ENCODE measurements at regions not wholly inside any gene's neighbourhood (a gene's known extent, or its start where the extent isn't known, plus 50 kb on each side); places are given as distances from the start of the nearest gene placed in this dataset.
"Not testable (repeated sequence)": the region's sequence is repeated elsewhere in the genome, so short reads cannot be mapped to it uniquely, and the experiment has no call there.

DNA sequence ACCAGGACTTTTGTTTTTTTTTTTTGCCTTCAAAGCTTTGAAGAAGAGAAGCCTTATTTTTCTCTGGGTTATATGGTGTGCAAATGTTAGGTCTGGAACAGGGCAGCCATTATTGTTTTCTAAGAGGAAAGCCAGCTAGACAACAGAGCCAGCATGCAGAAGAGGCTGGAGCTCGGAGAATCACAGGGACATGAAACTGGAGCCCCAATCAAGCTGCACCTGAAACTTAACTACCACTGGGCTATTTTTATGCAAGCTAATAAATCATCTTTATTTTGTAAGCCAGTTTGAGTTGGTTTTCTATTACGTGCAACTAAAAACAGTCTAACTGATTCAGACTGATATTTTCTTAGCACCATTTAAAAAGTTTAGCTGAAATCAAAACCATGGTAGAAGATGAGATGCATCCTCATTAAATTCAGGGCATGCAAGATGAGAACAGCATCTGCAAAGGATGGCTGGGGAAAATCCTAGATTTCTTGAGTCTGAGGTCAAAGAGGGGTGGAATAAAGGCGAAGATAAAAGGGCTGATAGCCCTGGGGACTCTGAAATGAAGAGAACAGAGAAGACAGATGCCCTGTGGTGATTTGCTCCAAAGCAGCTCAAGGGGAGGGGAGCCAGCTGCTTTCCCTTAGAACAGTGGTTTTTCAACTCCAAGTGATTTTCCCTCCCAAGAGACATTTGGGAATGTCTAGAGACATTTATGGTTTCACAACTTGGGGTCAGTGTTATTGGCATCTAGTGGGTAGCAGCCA, 177.1 kb upstream of the WSCD1 start:
- no peaks in the 10 kb centered on the region for H4K20me1 ChIP-seq (ENCODE audit: insufficient read depth, low read depth, low read length)
- DNase-seq: no peak
- H3K27ac ChIP-seq (ENCODE audit: low read length): no peak overlapping the region
- H3K36me3 ChIP-seq (ENCODE audit: insufficient read depth, low read length): no peaks in the 10 kb centered on the region
- no peaks in the 10 kb centered on the region; the same call in 1 of the 2 replicates for H3K27me3 ChIP-seq (ENCODE audit: low read length)
- H3K9me2 ChIP-seq (replicated peaks; ENCODE audit: insufficient read depth, low read length): no peaks in the 10 kb centered on the region
- no peaks in the 10 kb centered on the region for H3K79me2 ChIP-seq (ENCODE audit: low read length)
- H3K9me3 ChIP-seq (ENCODE audit: low read length): no peaks in the 10 kb centered on the region
- no peak overlapping the region for H3K4me3 ChIP-seq (ENCODE audit: low read length)
- H2AFZ ChIP-seq (ENCODE audit: low read length): no peak overlapping the region
- H3K4me1 ChIP-seq (ENCODE audit: low read length): no peaks in the 10 kb centered on the region
- no peak overlapping the region for H3K4me2 ChIP-seq (ENCODE audit: low read depth, low read length, poor library complexity, severe bottlenecking)
- no peak overlapping the region for H3K9ac ChIP-seq (ENCODE audit: low read length)

DNA sequence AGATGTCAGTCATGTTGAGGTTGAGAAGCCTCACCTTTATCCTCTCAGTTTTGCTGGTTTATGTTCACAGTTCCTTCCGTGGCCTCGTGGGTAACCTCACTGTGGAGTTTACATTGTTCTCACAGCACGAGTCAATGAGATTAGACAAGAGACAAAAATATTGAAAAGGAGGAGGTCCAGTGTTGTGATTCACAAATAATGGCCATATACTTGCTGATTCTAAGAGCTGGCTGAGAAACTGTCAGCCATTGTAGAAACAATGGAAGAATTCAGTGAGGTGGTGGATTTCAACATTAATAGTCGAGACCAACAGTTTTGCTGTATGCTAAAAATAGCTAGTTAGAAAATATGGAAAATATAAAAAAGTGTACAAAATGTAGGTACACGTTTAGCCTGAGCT, 176.4 kb upstream of the WSCD1 start:
- no peaks in the 10 kb centered on the region for H3K36me3 ChIP-seq (ENCODE audit: insufficient read depth, low read length)
- no peaks in the 10 kb centered on the region for H3K9me2 ChIP-seq (replicated peaks; ENCODE audit: insufficient read depth, low read length)
- H2AFZ ChIP-seq (ENCODE audit: low read length): no peak overlapping the region
- no peak overlapping the region for H3K4me3 ChIP-seq (ENCODE audit: low read length)
- no peaks in the 10 kb centered on the region for H3K4me1 ChIP-seq (ENCODE audit: low read length)
- H4K20me1 ChIP-seq (ENCODE audit: insufficient read depth, low read depth, low read length): no peaks in the 10 kb centered on the region
- H3K79me2 ChIP-seq (ENCODE audit: low read length): no peaks in the 10 kb centered on the region
- no peaks in the 10 kb centered on the region for H3K9me3 ChIP-seq (ENCODE audit: low read length)
- no peak overlapping the region for H3K9ac ChIP-seq (ENCODE audit: low read length)
- no peaks in the 10 kb centered on the region; the same call in 1 of the 2 replicates for H3K27me3 ChIP-seq (ENCODE audit: low read length)
- no peak for DNase-seq
- H3K27ac ChIP-seq (ENCODE audit: low read length): no peak overlapping the region
- no peak overlapping the region for H3K4me2 ChIP-seq (ENCODE audit: low read depth, low read length, poor library complexity, severe bottlenecking)

DNA sequence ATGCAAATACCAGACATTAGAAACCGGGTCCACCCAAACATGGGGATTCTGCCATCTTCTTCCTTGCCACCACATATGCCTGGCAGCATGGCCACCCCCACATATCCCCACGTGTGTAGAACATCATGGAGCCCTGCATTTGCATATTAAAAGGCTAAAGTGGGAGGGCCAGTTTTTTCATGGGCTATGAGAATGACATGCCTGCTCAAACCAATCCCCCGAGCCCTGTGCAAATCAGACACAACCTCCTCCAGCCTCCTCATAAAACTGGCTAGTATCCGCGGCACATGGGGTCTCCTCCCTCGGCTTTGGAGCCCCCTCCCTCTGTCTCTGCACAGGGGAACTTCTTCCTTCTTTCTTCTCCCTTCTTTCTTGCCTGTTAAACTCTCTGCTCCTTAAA, 174.9 kb upstream of the WSCD1 start:
- no peak for DNase-seq
- Histone ChIP-seq H3K36me3 (ENCODE audit: insufficient read depth, low read length) (no peaks in the 10 kb centered on the region), H2AFZ (ENCODE audit: low read length) (no peak overlapping the region), H3K4me1 (ENCODE audit: low read length) (no peaks in the 10 kb centered on the region), H3K9me2 (replicated peaks; ENCODE audit: insufficient read depth, low read length) (no peaks in the 10 kb centered on the region), H4K20me1 (ENCODE audit: insufficient read depth, low read depth, low read length) (no peaks in the 10 kb centered on the region), H3K9ac (ENCODE audit: low read length) (no peak overlapping the region), H3K27ac (ENCODE audit: low read length) (no peak overlapping the region), H3K79me2 (ENCODE audit: low read length) (no peaks in the 10 kb centered on the region), H3K4me2 (ENCODE audit: low read depth, low read length, poor library complexity, severe bottlenecking) (no peak overlapping the region), H3K9me3 (ENCODE audit: low read length) (no peaks in the 10 kb centered on the region), H3K4me3 (ENCODE audit: low read length) (no peak overlapping the region), H3K27me3 (ENCODE audit: low read length) (no peaks in the 10 kb centered on the region; the same call in 1 of the 2 replicates)

DNA sequence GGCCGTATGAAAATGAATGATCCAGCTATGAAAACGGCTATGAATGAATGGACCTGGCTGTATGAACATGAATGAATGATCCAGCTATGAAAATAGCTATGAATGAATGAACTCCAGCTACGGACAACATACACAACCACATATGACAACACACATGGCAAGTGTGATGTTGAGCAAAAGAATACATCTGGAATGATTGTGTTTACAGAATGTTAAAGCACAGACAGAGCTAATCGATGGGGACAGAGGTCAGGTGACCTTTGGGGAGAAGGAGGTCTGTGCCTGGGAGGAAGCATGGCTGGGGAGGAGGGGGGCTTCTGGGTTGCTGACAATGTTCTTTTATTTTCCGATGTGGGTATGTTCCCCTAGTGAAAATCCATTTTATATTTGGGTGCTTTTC, 174.0 kb upstream of the WSCD1 start:
- Histone ChIP-seq H4K20me1 (ENCODE audit: insufficient read depth, low read depth, low read length) (no peaks in the 10 kb centered on the region), H3K9me2 (replicated peaks; ENCODE audit: insufficient read depth, low read length) (no peaks in the 10 kb centered on the region), H3K27me3 (ENCODE audit: low read length) (no peaks in the 10 kb centered on the region; the same call in 1 of the 2 replicates), H3K9me3 (ENCODE audit: low read length) (no peaks in the 10 kb centered on the region), H2AFZ (ENCODE audit: low read length) (no peak overlapping the region), H3K79me2 (ENCODE audit: low read length) (no peaks in the 10 kb centered on the region), H3K27ac (ENCODE audit: low read length) (no peak overlapping the region), H3K4me1 (ENCODE audit: low read length) (no peaks in the 10 kb centered on the region), H3K4me2 (ENCODE audit: low read depth, low read length, poor library complexity, severe bottlenecking) (no peak overlapping the region), H3K4me3 (ENCODE audit: low read length) (no peak overlapping the region), H3K9ac (ENCODE audit: low read length) (no peak overlapping the region), H3K36me3 (ENCODE audit: insufficient read depth, low read length) (no peaks in the 10 kb centered on the region)
- no peak for DNase-seq

DNA sequence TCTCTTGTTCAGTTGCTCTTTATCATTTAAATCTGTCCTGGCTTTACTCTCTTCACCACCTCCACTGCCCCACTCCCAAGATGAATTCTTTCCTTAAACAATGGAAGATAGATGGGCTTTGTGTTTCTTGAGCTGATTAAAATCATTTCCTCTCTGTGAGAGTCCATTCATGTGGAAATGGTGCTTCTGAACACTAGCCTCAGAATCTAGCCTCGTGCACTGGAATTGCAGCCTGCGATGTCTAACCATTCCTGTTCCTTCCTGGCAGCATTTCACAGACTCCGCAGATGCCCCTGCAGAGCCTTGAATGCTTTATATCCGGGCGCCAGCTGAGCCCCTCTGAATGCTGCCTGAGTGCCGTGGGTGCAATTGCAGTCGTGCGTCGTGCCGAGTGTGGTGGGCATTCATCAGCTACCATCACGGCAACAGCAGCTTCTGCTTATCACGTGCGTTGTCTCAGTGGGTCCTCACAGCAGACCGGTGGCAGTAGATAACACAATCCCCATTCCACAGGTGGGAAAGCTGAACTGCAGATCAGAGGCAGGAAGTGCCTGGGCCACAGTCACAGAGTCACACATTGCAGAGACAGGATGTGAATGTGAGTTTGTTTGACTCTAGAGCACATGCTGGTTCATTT, 172.8 kb upstream of the WSCD1 start:
- Histone ChIP-seq H3K4me1 (ENCODE audit: low read length) (no peaks in the 10 kb centered on the region), H3K9me3 (ENCODE audit: low read length) (no peaks in the 10 kb centered on the region), H3K36me3 (ENCODE audit: insufficient read depth, low read length) (no peaks in the 10 kb centered on the region), H3K4me2 (ENCODE audit: low read depth, low read length, poor library complexity, severe bottlenecking) (no peak overlapping the region), H3K27me3 (ENCODE audit: low read length) (no peaks in the 10 kb centered on the region), H3K27ac (ENCODE audit: low read length) (no peak overlapping the region), H3K9ac (ENCODE audit: low read length) (no peak overlapping the region), H3K79me2 (ENCODE audit: low read length) (no peaks in the 10 kb centered on the region), H4K20me1 (ENCODE audit: insufficient read depth, low read depth, low read length) (no peaks in the 10 kb centered on the region), H3K9me2 (replicated peaks; ENCODE audit: insufficient read depth, low read length) (no peaks in the 10 kb centered on the region), H3K4me3 (ENCODE audit: low read length) (no peak overlapping the region), H2AFZ (ENCODE audit: low read length) (no peak overlapping the region)
- DNase-seq: no peak

DNA sequence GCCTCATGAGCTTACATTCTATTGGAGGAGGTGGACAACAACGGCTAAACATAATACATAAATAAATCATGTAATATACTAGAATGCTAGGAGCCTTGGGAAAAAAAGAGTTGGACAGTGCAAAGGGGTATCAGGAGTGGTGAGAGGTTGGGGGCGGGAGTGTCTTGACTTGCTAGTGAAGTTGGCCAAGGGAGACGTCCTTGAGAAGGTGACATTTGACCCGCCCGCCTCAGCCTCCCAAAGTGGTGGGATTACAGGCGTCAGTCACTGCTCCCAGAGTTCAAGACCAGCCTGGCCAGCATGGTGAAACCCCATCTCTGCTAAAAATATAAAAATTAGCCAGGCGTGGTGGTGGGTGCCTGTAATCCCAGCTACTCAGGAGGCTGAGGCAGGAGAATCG, 172.2 kb upstream of the WSCD1 start:
- not testable (repeated sequence) for H3K9me2 ChIP-seq (replicated peaks; ENCODE audit: insufficient read depth, low read length); H4K20me1 ChIP-seq (ENCODE audit: insufficient read depth, low read depth, low read length); H3K4me1 ChIP-seq (ENCODE audit: low read length); H2AFZ ChIP-seq (ENCODE audit: low read length); H3K36me3 ChIP-seq (ENCODE audit: insufficient read depth, low read length); H3K27ac ChIP-seq (ENCODE audit: low read length); H3K4me2 ChIP-seq (ENCODE audit: low read depth, low read length, poor library complexity, severe bottlenecking); H3K79me2 ChIP-seq (ENCODE audit: low read length); H3K4me3 ChIP-seq (ENCODE audit: low read length); H3K9ac ChIP-seq (ENCODE audit: low read length); H3K27me3 ChIP-seq (ENCODE audit: low read length); H3K9me3 ChIP-seq (ENCODE audit: low read length); DNase-seq

DNA sequence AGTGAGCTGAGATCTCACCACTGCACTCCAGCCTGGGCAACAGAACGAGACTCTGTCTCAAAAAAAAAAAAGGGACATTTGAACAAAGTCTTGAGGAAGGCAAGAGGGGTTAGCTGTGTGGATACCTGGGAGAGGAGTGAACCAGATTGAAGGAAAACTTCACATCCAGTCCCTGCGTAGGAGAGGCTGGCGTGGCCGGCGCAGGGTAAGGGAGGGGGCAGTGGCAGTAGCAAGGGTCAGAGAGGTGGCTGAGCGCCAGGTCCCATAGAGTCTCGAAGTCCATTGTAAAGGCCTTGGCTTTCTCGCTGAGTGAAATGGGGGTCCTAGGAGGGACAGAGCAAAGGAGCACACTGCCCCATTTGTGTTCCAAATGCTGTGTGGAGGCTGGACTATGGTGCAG, 171.8 kb upstream of the WSCD1 start:
- DNase-seq: no peak
- H3K27me3 ChIP-seq (ENCODE audit: low read length): no peaks in the 10 kb centered on the region
- no peaks in the 10 kb centered on the region for H3K79me2 ChIP-seq (ENCODE audit: low read length)
- H4K20me1 ChIP-seq (ENCODE audit: insufficient read depth, low read depth, low read length): no peaks in the 10 kb centered on the region
- H3K4me1 ChIP-seq (ENCODE audit: low read length): no peaks in the 10 kb centered on the region
- no peak overlapping the region for H3K4me2 ChIP-seq (ENCODE audit: low read depth, low read length, poor library complexity, severe bottlenecking)
- H2AFZ ChIP-seq (ENCODE audit: low read length): no peak overlapping the region
- H3K4me3 ChIP-seq (ENCODE audit: low read length): no peak overlapping the region
- H3K9ac ChIP-seq (ENCODE audit: low read length): no peak overlapping the region
- no peaks in the 10 kb centered on the region for H3K9me3 ChIP-seq (ENCODE audit: low read length)
- no peak overlapping the region for H3K27ac ChIP-seq (ENCODE audit: low read length)
- H3K9me2 ChIP-seq (replicated peaks; ENCODE audit: insufficient read depth, low read length): no peaks in the 10 kb centered on the region
- H3K36me3 ChIP-seq (ENCODE audit: insufficient read depth, low read length): no peaks in the 10 kb centered on the region

DNA sequence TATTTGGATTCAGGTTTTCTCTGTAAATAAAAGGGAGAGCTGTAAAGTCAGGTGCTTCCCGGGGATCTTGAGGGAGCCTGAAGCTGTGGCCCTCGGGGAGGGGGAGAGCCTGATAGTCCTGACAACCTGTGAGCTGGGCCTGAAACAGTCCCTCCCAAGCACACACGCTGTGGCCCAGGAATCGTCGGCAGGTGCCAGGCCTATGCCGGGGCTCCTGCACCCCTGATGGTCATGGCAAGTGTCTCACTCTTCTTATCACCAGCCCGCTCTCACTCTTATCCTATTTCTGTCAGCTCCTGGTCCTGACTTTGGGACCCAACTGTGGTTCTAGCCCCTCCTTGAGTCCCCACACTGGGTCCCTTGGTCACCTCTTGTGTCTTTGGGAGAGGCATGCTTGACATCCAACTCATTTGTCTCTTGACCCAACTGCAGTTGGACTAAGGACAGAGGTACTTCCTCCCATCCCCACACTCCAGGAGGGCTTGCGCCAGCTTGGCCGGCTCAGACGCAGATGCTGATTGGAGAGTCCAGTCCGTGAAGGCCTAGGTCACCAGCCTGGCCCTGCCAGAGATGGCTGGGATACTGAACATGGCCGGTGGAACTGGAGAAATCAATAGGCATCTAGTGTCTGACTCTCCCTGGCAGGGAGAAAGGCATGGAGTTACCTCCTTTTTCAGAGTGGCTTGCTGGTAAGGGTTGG, 170.5 kb upstream of the WSCD1 start:
- H3K79me2 ChIP-seq (ENCODE audit: low read length): no peaks in the 10 kb centered on the region
- no peak overlapping the region for H2AFZ ChIP-seq (ENCODE audit: low read length)
- no peak for DNase-seq
- H3K27ac ChIP-seq (ENCODE audit: low read length): no peak overlapping the region
- no peak overlapping the region for H3K4me3 ChIP-seq (ENCODE audit: low read length)
- no peaks in the 10 kb centered on the region for H4K20me1 ChIP-seq (ENCODE audit: insufficient read depth, low read depth, low read length)
- no peaks in the 10 kb centered on the region for H3K9me3 ChIP-seq (ENCODE audit: low read length)
- no peak overlapping the region for H3K4me2 ChIP-seq (ENCODE audit: low read depth, low read length, poor library complexity, severe bottlenecking)
- H3K9ac ChIP-seq (ENCODE audit: low read length): no peak overlapping the region
- H3K9me2 ChIP-seq (replicated peaks; ENCODE audit: insufficient read depth, low read length): no peaks in the 10 kb centered on the region
- no peaks in the 10 kb centered on the region for H3K4me1 ChIP-seq (ENCODE audit: low read length)
- H3K27me3 ChIP-seq (ENCODE audit: low read length): no peaks in the 10 kb centered on the region
- no peaks in the 10 kb centered on the region for H3K36me3 ChIP-seq (ENCODE audit: insufficient read depth, low read length)

Measured in Karpas-422 (cell line).